Panc1 (cell line): ENCODE measurements at regions not wholly inside any gene's neighbourhood (a gene's known extent, or its start where the extent isn't known, plus 50 kb on each side); places are given as distances from the start of the nearest gene placed in this dataset.

Source experiments
- ATAC-seq: fragments of 200-7000 bp; cut with Tn5 transposase; 2 replicates; pipeline ENCODE4 v1.9.1; 2020; ENCODE audit warnings: mild to moderate bottlenecking, moderate library complexity
- BruUV-seq: library from RNA; stranded (reverse); fragments of 400-500 nt; replicated peaks from 2 replicates; lab custom pipeline; 2021; lab: Mats Ljungman, UMichigan
- CTCF ChIA-PET: fragments of 300-600 bp; sonication (Branson Sonifier 250); formaldehyde crosslinking; loops from one replicate; lab custom pipeline; 2022; ENCODE audit warnings: antibody characterized with exemption; lab: Charles Lee
- POLR2A ChIA-PET: fragments of 300-600 bp; sonication (Branson Sonifier 250); formaldehyde crosslinking; loops from one replicate; lab custom pipeline; 2022; ENCODE audit warnings: antibody characterized with exemption; lab: Charles Lee
- DNase-seq: peaks from one replicate; pipeline ENCODE4 v3.0.0-alpha.2; 2010; ENCODE audit warnings: low read depth, low spot score
- H3K27ac ChIP-seq: 2 replicates; pipeline ENCODE4 v1.5.1; 2011; ENCODE audit warnings: mild to moderate bottlenecking, low read length, inconsistent platforms
- H3K27me3 ChIP-seq: fragments of 200-500 bp; sonication (Bioruptor generic); 2 replicates; pipeline ENCODE4 v1.6.0; 2014; ENCODE audit warnings: low read length, inconsistent platforms; ENCODE audit not compliant: control insufficient read depth, insufficient read depth
- H3K36me3 ChIP-seq: fragments of 200-500 bp; sonication (Bioruptor generic); 2 replicates; pipeline ENCODE4 v1.5.1; 2014; ENCODE audit warnings: inconsistent platforms, mild to moderate bottlenecking, low read length, moderate library complexity; ENCODE audit not compliant: control insufficient read depth, insufficient read depth
- H3K4me1 ChIP-seq: 2 replicates; pipeline ENCODE4 v1.5.1; 2011; ENCODE audit warnings: inconsistent platforms, mild to moderate bottlenecking, low read length, moderate library complexity; ENCODE audit not compliant: control insufficient read depth, insufficient read depth
- H3K4me3 ChIP-seq, 2 experiments: 2 replicates each; pipeline ENCODE4 v1.5.1; 2011 to 2012; ENCODE audit warnings: low read depth in 2 of 2, low read length in 2 of 2, mild to moderate bottlenecking in 2 of 2, inconsistent platforms in 1 of 2, moderate library complexity in 1 of 2
- H3K9me3 ChIP-seq: fragments of 200-500 bp; sonication (Bioruptor generic); 2 replicates; pipeline ENCODE4 v1.5.1; 2014; ENCODE audit warnings: low read depth, mild to moderate bottlenecking, inconsistent platforms, low read length, moderate library complexity; ENCODE audit not compliant: control insufficient read depth, insufficient read depth
- CTCF ChIP-seq: fragments of 450-650 bp; IDR thresholded peaks from 2 replicates; pipeline ENCODE4 v1.5.1; 2017; ENCODE audit warnings: mild to moderate bottlenecking
- POLR2AphosphoS5 ChIP-seq: IDR thresholded peaks from 2 replicates; pipeline ENCODE4 v1.6.1; 2012; ENCODE audit warnings: mild to moderate bottlenecking, low read depth, low read length, moderate library complexity
- REST ChIP-seq, 2 experiments: IDR thresholded peaks; 2 replicates each; pipeline ENCODE4 v1.6.1; 2011 to 2012; ENCODE audit warnings: low read depth in 2 of 2, control low read depth in 1 of 2, low read length in 1 of 2, mild to moderate bottlenecking in 1 of 2, moderate library complexity in 1 of 2; ENCODE audit not compliant: insufficient read depth in 1 of 2
- SIN3A ChIP-seq: IDR thresholded peaks from 2 replicates; pipeline ENCODE4 v1.6.1; 2012; ENCODE audit warnings: low read depth, mild to moderate bottlenecking, low read length, moderate library complexity, borderline replicate concordance; ENCODE audit not compliant: insufficient read depth
- TCF7L2 ChIP-seq: IDR thresholded peaks from 2 replicates; pipeline ENCODE4 v1.6.1; 2011; ENCODE audit warnings: mild to moderate bottlenecking, low read depth, low read length, inconsistent platforms
- in situ Hi-C: cut with HindIII; loops from 2 replicates; pipeline ENCODE4 v1.10.0; 2016; ENCODE audit warnings: low sequenced_read_pairs, low pct_unique_long_range_greater_than_20kb
- intact Hi-C: fragments of 100-400 bp; cut with micrococcal nuclease; formaldehyde crosslinking; loops from one replicate; pipeline ENCODE4 v1.10.0; 2022; ENCODE audit not compliant: unreplicated experiment

- in situ Hi-C loops: no loop called here
- Histone ChIP-seq H3K4me1 (peaks cover 11% of the 10 kb centered on the region), H3K27me3 (no peaks in the 10 kb centered on the region), H3K4me3 (no peak overlapping the region), H3K27ac (no peak overlapping the region), H3K9me3 (no peaks in the 10 kb centered on the region), H3K36me3 (no peaks in the 10 kb centered on the region)
- intact Hi-C loops: no loop called here
- no peak for TF ChIP-seq TCF7L2
- no peak for TF ChIP-seq SIN3A
- TF ChIP-seq POLR2AphosphoS5: no peak
- TF ChIP-seq CTCF: no peak
- POLR2A ChIA-PET: no interaction called here
- CTCF ChIA-PET: no interaction called here
- no peak for DNase-seq
- no TSS peak for BruUV-seq
- ATAC-seq: no peak
Measured at GRCh38 chr12:93316623-93316971, 61.1 kb upstream of the NUDT4 start.

- CTCF ChIA-PET: no interaction called here
- TF ChIP-seq POLR2AphosphoS5 (no peak), REST (IDR thresholded peaks at IDR 0.05; ENCODE audit: insufficient read depth in 1 of 2, low read depth in 2 of 2, low read length in 1 of 2) (no peak), TCF7L2 (no peak), CTCF (no peak), SIN3A (no peak)
- DNase-seq (no peak), ATAC-seq (no peak)
- H3K27me3 ChIP-seq: no peaks in the 10 kb centered on the region
- no peak overlapping the region for H3K27ac ChIP-seq
- H3K9me3 ChIP-seq: no peaks in the 10 kb centered on the region
- POLR2A ChIA-PET: no interaction called here
- no peak overlapping the region for H3K4me3 ChIP-seq
- no TSS peak for BruUV-seq
- in situ Hi-C loops (no loop called here), intact Hi-C loops (no loop called here)
- H3K36me3 ChIP-seq: no peaks in the 10 kb centered on the region
- peaks cover 11% of the 10 kb centered on the region for H3K4me1 ChIP-seq
Measured at GRCh38 chr12:93317227-93317626, 60.5 kb upstream of the NUDT4 start.
